GM19023 (cell line): ENCODE measurements at regions not wholly inside any gene's neighbourhood (a gene's known extent, or its start where the extent isn't known, plus 50 kb on each side); places are given as distances from the start of the nearest gene placed in this dataset.
A peak's percentile ranks its signal among the peaks of the same experiment; 100 is the strongest.
"Not testable (repeated sequence)": the region's sequence is repeated elsewhere in the genome, so short reads cannot be mapped to it uniquely, and the experiment has no call there.

Source experiments
- ATAC-seq: cut with Tn5 transposase; IDR thresholded peaks from one replicate; pipeline ENCODE4 v1.9.1; 2021; ENCODE audit warnings: mild to moderate bottlenecking, moderate library complexity; ENCODE audit not compliant: unreplicated experiment

DNA sequence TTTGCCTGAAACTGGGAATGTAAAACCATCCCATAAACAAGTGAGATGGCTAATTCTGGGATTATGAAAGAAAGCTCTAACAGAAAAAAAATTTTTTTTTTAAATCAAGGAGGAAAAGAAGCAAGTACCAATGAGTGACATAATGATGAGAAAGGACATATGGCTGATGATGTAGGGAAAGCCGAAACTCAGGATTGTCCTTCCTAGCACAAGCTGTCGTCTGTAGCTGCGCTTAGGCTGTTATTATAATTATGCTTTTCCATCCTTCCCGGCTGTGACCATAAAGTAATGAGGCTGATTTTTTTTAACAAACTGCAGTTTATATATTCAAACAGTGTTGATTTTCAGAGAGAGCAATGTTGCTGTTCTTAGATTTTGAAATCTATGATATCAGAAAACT lies 209.8 kb upstream of the NOCT start:
- no peak for ATAC-seq

GRCh38 chr4:138804711-138805110 lies 210.9 kb upstream of the NOCT start:
- no peak for ATAC-seq

- ATAC-seq, result no peak
These were observed 212.5 kb upstream of the NOCT start for GRCh38 chr4:138803051-138803450.

GRCh38 chr4:138802499-138802898 lies 213.1 kb upstream of the NOCT start:
- ATAC-seq, result no peak

DNA sequence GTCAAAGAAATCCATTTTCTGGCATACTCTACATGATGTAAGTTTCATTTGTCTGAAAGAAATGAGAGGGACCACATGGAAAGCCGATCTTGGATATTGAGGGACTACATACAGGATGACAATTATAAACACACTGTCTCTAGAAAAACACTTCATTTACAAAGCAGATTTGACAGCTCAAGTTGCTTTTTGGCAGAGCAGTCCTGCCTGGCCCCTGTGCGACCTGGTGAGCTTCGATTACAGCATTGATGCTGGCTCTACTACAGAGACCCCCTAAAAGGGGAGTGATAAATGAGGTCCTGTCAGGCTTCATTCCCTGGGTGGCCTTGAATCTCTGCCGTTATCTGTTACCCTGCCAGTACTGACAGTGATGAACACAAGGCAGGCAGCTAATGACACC lies 215.2 kb upstream of the NOCT start:
- ATAC-seq, result no peak

DNA sequence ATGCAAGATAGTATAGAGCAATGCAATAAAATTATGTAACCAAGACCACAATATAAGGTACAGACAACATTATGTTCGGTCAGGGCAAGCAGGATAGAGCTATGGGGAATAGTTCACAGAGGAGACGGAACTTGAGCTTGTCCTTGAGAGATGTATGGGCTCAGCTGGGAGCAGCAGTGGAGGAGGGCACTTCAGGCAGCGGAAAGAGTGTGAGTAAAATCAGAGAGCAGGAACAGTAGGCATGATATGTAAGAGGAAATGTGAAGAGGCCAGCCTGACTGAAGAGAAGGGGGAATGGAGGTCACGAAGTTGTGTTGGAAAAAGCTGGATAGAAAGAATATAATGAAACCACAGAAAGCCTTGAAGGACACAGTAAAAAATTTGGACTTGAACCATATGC lies 217.2 kb upstream of the NOCT start:
- no peak for ATAC-seq

GRCh38 chr4:138797646-138798045 lies 217.9 kb upstream of the NOCT start:
- ATAC-seq, result no peak

GRCh38 chr4:138796761-138797160 lies 218.8 kb upstream of the NOCT start:
- ATAC-seq, result no peak

GRCh38 chr4:138790706-138791340 lies 224.8 kb upstream of the NOCT start:
- no peak for ATAC-seq

DNA sequence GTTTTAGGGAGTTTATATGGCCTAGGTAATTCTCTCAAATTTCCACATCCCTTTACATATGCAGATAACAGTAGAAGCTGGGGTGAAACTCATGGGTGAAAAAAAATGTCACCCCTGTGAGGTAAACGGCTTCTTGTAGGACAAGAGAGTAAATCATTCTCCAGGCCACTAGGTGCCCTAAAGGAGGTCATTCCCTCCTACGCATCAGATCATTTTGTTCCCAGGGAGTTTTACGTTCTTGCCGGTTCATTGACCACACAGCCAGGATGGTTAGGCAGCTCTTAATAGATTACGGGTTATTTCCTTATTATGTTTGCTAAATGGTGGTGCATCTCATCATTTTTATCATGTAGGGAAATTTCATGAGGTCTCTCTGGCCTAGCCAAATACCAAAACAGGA lies 225.8 kb upstream of the NOCT start:
- ATAC-seq, result no peak

DNA sequence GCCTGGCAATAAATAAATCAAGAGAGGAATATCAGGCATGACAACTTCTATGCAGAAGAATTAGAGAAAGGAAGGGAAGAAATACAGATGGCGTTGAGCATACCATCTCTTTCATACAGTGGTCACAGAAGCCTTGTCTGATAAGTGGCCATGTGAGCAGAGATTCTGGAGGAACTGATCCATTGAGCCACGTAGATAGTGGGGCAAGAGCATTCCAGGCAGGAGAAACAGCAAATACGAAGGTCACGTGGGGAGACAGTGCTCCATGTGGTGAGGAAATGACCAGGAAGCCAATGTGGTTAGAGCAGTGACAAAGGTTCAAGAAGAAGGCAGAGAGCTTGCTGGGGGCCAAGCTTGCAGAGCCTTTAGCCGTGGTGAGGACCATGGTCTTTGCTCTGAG lies 226.7 kb upstream of the NOCT start:
- ATAC-seq, result no peak

DNA sequence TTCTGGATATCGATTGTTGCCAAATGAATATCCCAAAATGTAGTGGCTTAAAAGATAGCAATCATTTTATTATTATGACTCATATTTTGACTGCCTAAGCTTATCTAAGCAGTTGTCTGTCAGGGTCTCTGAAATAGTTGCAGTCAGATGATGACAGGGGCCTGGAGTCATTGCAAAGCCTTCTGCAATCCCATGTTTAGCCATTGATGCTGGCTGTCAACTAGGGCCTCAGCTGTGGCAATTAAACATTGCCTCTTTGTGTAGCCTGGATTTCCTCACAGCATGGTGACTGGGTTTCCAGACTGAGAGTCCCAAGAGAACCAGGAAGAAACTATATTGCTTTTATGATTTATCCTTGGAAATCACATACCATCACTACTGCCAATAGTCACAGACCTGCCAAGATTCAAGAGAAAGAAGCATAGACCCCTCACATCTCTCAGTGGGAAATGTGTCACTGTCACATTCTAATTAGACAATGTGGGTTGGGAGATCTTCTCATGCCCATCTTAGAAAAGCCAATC lies 227.3 kb upstream of the NOCT start:
- no peak for ATAC-seq

DNA sequence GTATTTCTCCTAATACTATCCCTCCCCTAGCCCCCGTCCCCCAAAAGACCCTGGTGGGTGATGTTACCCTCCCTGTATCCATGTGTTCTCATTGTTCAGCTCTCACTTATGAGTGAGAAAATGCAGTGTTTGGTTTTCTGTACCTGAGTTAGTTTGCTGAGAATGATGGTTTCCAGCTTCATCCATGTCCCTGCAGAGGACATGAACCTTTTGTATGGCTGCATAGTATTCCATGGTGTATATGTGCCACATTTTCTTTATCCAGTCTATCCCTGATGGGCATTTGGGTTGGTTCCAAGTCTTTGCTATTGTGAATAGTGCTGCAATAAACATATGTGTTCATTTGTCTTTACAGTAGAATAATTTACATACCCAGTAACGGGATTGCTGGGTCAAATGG lies 235.8 kb upstream of the NOCT start:
- ATAC-seq, result not testable (repeated sequence)

GRCh38 chr4:138775890-138776289 lies 239.7 kb upstream of the NOCT start:
- peak; percentile 85 for ATAC-seq

DNA sequence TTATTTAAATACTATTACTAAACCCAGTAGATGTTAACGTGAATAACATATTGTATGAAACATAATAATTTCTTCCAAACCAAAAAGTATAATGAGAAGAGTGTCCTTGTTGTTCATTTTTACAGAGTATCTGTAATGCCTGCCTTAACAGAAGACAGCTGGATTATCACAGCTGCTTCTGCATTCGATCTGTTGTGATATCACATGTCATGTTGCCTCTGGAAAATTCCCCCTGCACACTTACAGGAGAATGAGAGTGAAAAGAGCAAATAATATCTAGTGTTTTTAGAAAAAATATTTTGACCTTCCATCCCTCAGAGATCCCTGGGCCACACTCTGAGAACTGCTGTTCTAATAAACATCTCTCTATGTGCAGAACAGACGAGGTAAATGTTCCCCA lies 240.1 kb upstream of the NOCT start:
- peak; percentile 17 for ATAC-seq

DNA sequence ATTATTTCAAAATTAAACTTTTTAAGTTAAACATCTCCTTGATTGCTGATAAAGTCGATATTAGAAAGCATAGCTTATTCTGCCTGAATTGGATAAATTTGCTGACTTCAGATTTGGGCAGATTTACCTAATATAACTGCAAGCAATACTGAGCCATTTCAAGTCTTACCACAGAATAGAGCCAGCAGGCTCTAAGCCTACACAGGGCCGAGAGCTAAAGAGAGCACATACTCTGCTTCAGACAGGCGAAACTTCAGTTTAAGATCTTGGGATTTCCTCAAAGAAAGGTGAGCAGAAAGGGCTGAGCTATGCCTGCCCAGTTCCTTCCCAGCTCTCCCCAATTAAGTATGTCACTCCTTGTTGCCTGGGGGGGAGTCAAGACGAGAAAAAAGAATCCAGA lies 240.6 kb upstream of the NOCT start:
- ATAC-seq, result no peak

DNA sequence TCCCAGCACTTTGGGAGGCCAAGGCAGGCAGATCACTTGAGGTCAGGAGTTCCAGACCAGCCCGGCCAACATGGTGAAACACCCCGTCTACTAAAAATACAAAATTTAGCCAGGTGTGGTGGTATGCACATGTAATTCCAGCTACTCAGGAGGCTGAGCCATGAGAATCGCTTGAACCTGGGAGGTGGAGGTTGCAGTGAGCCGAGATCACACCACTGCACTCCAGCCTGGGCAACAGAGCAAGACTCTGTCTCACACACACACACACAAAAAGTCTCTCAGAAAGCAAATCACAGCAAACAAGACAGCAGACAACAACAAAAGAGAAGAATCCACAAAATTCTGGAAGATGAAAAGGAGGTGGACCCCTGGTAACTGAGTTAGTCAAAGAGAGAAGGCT lies 241.5 kb upstream of the NOCT start:
- ATAC-seq, result not testable (repeated sequence)

DNA sequence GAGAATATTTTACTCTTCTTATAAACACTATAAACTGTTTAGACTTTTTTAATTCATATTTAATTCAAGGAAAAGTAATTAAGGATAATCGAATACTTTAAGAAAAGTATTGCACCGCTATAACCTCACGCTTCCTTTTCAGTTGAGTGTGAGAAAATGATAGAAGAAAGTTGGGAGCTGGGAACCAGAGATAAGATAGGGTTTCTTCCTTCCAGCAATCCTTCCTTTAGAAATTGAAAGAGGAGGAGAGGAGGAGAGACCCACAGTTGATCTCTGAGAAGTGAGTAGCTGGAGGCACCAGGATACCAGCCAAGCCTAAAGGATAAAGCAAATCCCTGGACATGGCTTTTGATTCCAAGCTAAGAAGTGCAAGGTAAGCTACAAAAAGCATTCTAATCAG lies 242.3 kb upstream of the NOCT start:
- ATAC-seq, result no peak

GRCh38 chr4:138772366-138772765 lies 243.2 kb upstream of the NOCT start:
- ATAC-seq, result no peak

GRCh38 chr4:138770818-138771217 lies 244.8 kb upstream of the NOCT start:
- no peak for ATAC-seq

DNA sequence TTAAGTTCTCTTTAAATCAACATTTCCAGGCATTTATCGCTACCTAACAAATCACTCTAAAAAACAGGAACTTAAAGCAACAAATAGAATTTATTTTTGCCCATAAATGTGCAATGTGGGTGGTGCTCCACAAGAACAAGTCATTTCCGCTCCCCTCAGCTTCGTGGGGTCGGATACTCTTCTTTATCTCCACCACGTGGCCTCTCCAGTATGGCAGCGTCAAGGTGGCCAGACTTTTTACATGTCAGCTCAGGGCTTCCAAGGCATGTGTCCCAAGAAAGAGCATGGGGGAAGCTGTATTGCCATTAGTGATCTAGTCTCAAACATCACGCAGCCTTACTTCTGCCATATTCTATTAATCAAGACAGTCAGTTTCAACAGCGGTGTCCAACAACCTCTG lies 249.2 kb upstream of the NOCT start:
- no peak for ATAC-seq

DNA sequence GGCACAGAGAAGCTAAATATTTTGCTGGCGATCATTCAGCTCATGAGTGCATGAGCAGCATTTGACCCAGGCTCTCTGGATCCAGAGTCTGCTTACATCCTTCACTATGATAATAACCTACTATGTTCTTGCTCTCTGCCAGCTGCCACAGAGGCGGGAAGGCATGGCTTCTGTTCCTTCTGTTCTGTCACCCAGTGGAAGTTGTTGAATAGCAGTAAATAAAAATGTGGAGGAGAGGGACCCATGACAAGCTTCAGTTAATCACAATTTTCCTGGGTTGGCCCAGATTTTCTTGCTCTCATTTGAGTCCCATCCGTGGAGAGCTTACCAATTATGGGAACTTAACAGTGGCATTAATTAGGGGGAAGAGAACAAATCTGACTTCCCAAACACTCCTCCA lies 250.1 kb upstream of the NOCT start:
- ATAC-seq, result no peak

- ATAC-seq, result no peak
These were observed 253.9 kb upstream of the NOCT start for GRCh38 chr4:138761638-138762220.
